Mesendoderm (in vitro differentiated cells): ENCODE measurements at regions not wholly inside any gene's neighbourhood (a gene's known extent, or its start where the extent isn't known, plus 50 kb on each side); places are given as distances from the start of the nearest gene placed in this dataset. TPM values are rescaled to one million over a fixed set of nuclear protein-coding genes. Genes with fewer than 3 reads are reported as not detected.

Experiments used
- DNase-seq: peaks from one replicate; pipeline ENCODE4 v3.0.0; 2013
- H2AK5ac ChIP-seq: 2 replicates; pipeline ENCODE4 v1.6.1; 2013; ENCODE audit warnings: low read length, inconsistent platforms
- H2BK120ac ChIP-seq: 2 replicates; pipeline ENCODE4 v1.6.1; 2013; ENCODE audit warnings: low read depth, mild to moderate bottlenecking, low read length, moderate library complexity, mixed read lengths
- H2BK15ac ChIP-seq: replicated peaks from 2 replicates; pipeline ENCODE4 v1.6.1; 2013; ENCODE audit warnings: low read depth, mild to moderate bottlenecking, moderate library complexity
- H2BK5ac ChIP-seq: 2 replicates; pipeline ENCODE4 v1.6.1; 2013; ENCODE audit warnings: low read length, inconsistent platforms
- H3K18ac ChIP-seq: 2 replicates; pipeline ENCODE4 v1.6.1; 2013; ENCODE audit warnings: mild to moderate bottlenecking, low read length, mixed read lengths
- H3K23ac ChIP-seq: one replicate; pipeline ENCODE4 v1.6.1; 2013; ENCODE audit warnings: low read length
- H3K27ac ChIP-seq: 2 replicates; pipeline ENCODE4 v1.5.1; 2013; ENCODE audit warnings: low read depth, mild to moderate bottlenecking, inconsistent platforms, low read length, moderate library complexity
- H3K27me3 ChIP-seq: 2 replicates; pipeline ENCODE4 v1.6.1; 2013; ENCODE audit warnings: low read length, control low read depth, mild to moderate bottlenecking, inconsistent platforms; ENCODE audit not compliant: insufficient read depth, poor library complexity
- H3K36me3 ChIP-seq: 2 replicates; pipeline ENCODE4 v1.6.1; 2013; ENCODE audit warnings: low read length, inconsistent platforms; ENCODE audit not compliant: control insufficient read depth, insufficient read depth
- H3K4ac ChIP-seq: one replicate; pipeline ENCODE4 v1.6.1; 2013; ENCODE audit warnings: low read depth, mild to moderate bottlenecking, low read length, moderate library complexity
- H3K4me1 ChIP-seq: 2 replicates; pipeline ENCODE4 v1.6.1; 2013; ENCODE audit warnings: low read depth, low read length, inconsistent platforms; ENCODE audit not compliant: control insufficient read depth
- H3K4me2 ChIP-seq: 2 replicates; pipeline ENCODE4 v1.6.1; 2013; ENCODE audit warnings: low read length
- H3K4me3 ChIP-seq: 2 replicates; pipeline ENCODE4 v1.5.1; 2013; ENCODE audit warnings: mild to moderate bottlenecking, low read length
- H3K56ac ChIP-seq: one replicate; pipeline ENCODE4 v1.6.1; 2013; ENCODE audit warnings: low read length
- H3K79me1 ChIP-seq: 2 replicates; pipeline ENCODE4 v1.6.1; 2013; ENCODE audit warnings: low read length, inconsistent platforms
- H3K79me2 ChIP-seq: 2 replicates; pipeline ENCODE4 v1.6.1; 2013; ENCODE audit warnings: mild to moderate bottlenecking, low read length; ENCODE audit not compliant: control insufficient read depth, insufficient read depth
- H3K9ac ChIP-seq: 2 replicates; pipeline ENCODE4 v1.6.1; 2013; ENCODE audit warnings: low read length, inconsistent platforms
- H4K5ac ChIP-seq: one replicate; pipeline ENCODE4 v1.6.1; 2013; ENCODE audit warnings: low read length
- H4K8ac ChIP-seq: one replicate; pipeline ENCODE4 v1.6.1; 2013; ENCODE audit warnings: low read depth, mild to moderate bottlenecking, control low read depth, low read length, moderate library complexity
- WGBS: extraction: QIAGEN DNeasy Blood & Tissue Kit; methylation state at CpG from one replicate; pipeline ENCODE4 v1.1.7; 2013; ENCODE audit warnings: low lambda C conversion rate, missing lambda C conversion rate; ENCODE audit not compliant: insufficient coverage; ENCODE audit errors: extremely low coverage; 5-methylcytosine and 5-hydroxymethylcytosine counted together
- small RNA-seq: library from polyadenylated mRNA; stranded (forward); fragments of <200 nt; extraction: miRNeasy Mini kit (QIAGEN cat#:217004); gene quantifications from one replicate; pipeline ENCODE3, GENCODE V24; 2013; ENCODE audit not compliant: insufficient read depth

GRCh38 chr5:22908129-22908528 lies 55.0 kb upstream of the CDH12 start:
- Histone ChIP-seq H3K18ac (no peak overlapping the region), H3K56ac (no peak overlapping the region), H3K27me3 (no peaks in the 10 kb centered on the region), H3K23ac (no peak overlapping the region), H3K4me2 (no peak overlapping the region), H4K8ac (no peak overlapping the region), H3K36me3 (no peaks in the 10 kb centered on the region), H4K5ac (no peak overlapping the region), H3K27ac (no peak overlapping the region), H2BK120ac (no peak overlapping the region), H3K9ac (no peak overlapping the region), H3K4me1 (no peaks in the 10 kb centered on the region), H3K79me2 (no peaks in the 10 kb centered on the region), H2BK5ac (no peak overlapping the region), H3K79me1 (no peaks in the 10 kb centered on the region), H3K4ac (no peak overlapping the region), H2BK15ac (no peak overlapping the region), H2AK5ac (no peak overlapping the region), H3K4me3 (no peak overlapping the region)
- DNase-seq: no peak
- no CpG with 5 or more reads among the region's 1 CpG for WGBS

Small RNA genes lying in the stretch of these regions (small RNA-seq; reads per million reads assigned to genes)
- gene RF00019: not detected
